Mucosa of descending colon (tissue), 3 donors: ENCODE measurements at regions not wholly inside any gene's neighbourhood (a gene's known extent, or its start where the extent isn't known, plus 50 kb on each side); places are given as distances from the start of the nearest gene placed in this dataset.

Source experiments
- ATAC-seq: fragments of 200-7000 bp; cut with Tn5 transposase; one replicate; pipeline ENCODE4 v1.9.1; 2020; ENCODE audit warnings: mild to moderate bottlenecking, moderate library complexity
- DNase-seq, 3 donors: peaks; one replicate each; pipeline ENCODE4 v3.0.0-alpha.2; 2020
- H3K36me3 ChIP-seq: fragments of 200-600 bp; one replicate; pipeline ENCODE4 v1.8.0; 2021; ENCODE audit warnings: low read depth, mild to moderate bottlenecking
- H3K4me1 ChIP-seq: fragments of 200-600 bp; one replicate; pipeline ENCODE4 v1.8.0; 2021; ENCODE audit warnings: low read depth, mild to moderate bottlenecking
- H3K4me3 ChIP-seq: fragments of 200-600 bp; one replicate; pipeline ENCODE4 v1.8.0; 2021; ENCODE audit warnings: mild to moderate bottlenecking
- H3K9me3 ChIP-seq: fragments of 200-600 bp; one replicate; pipeline ENCODE4 v1.8.0; 2021; ENCODE audit warnings: mild to moderate bottlenecking
- CTCF ChIP-seq: fragments of 200-600 bp; IDR thresholded peaks from one replicate; pipeline ENCODE4 v1.8.0; 2022; ENCODE audit warnings: antibody characterized with exemption, mild to moderate bottlenecking
- intact Hi-C, 2 donors: fragments of 100-400 bp; cut with DNase I in 1 of 2; cut with micrococcal nuclease in 1 of 2; formaldehyde crosslinking; loops; one replicate each; pipeline versions ENCODE4 v1.11.0 to v1.11.1; 2022; cut with DNase I, micrococcal nuclease
- donor health status: DM: no; HTN: no; CAD: no; lungs with moderate emphysema.
- donor health status: DM: no; HTN: no; CAD: no.
- donor health status: DM: no; HTN: yes; CAD: no.

GRCh38 chr14:55523321-55523720 lies 56.7 kb upstream of the KTN1 start:
- intact Hi-C loops: no loop called here
- no peak for TF ChIP-seq CTCF
- ATAC-seq (no peak), DNase-seq (no peak)
- no peaks in the 10 kb centered on the region for H3K9me3 ChIP-seq
- no peaks in the 10 kb centered on the region for H3K4me1 ChIP-seq
- no peak overlapping the region for H3K4me3 ChIP-seq
- no peaks in the 10 kb centered on the region for H3K36me3 ChIP-seq
